Transverse colon (tissue), 4 donors: ENCODE measurements at regions not wholly inside any gene's neighbourhood (a gene's known extent, or its start where the extent isn't known, plus 50 kb on each side); places are given as distances from the start of the nearest gene placed in this dataset.

Experiments
- DNase-seq: peaks from one replicate; pipeline ENCODE4 v3.0.0-alpha.2; 2019
- H3K27ac ChIP-seq, 4 donors: fragments of 200-600 bp; sonication (generic); 2 replicates each; pipeline ENCODE4 v1.5.1; 2016 to 2018; ENCODE audit warnings: inconsistent platforms in 4 of 4
- H3K27me3 ChIP-seq: fragments of 200-600 bp; sonication (generic); 2 replicates; pipeline ENCODE4 v1.5.1; 2017; ENCODE audit warnings: inconsistent platforms
- H3K36me3 ChIP-seq, 4 donors: fragments of 200-600 bp; sonication (generic); 2 replicates each; pipeline ENCODE4 v1.5.1; 2017 to 2019; ENCODE audit warnings: inconsistent platforms in 4 of 4
- H3K4me1 ChIP-seq, 4 donors: fragments of 200-600 bp; sonication (generic); 2 replicates each; pipeline ENCODE4 v1.5.1; 2017 to 2020; ENCODE audit warnings: inconsistent platforms in 4 of 4
- H3K4me3 ChIP-seq, 4 donors: fragments of 200-600 bp; sonication (generic); 1 replicate in 1 of 4; 2 replicates in 3 of 4; pipeline versions ENCODE4 v1.5.1 to v1.6.1; 2017 to 2019; ENCODE audit warnings: inconsistent platforms in 4 of 4
- H3K9me3 ChIP-seq, 2 donors: fragments of 200-600 bp; sonication (generic); 2 replicates each; pipeline ENCODE4 v1.5.1; 2017 to 2019; ENCODE audit warnings: inconsistent platforms in 2 of 2
- EP300 ChIP-seq: sonication (generic); formaldehyde crosslinking; IDR thresholded peaks from one replicate; pipeline ENCODE4 v1.6.1; 2017; ENCODE audit warnings: antibody characterized with exemption, low read depth
- POLR2A ChIP-seq: fragments of 450-650 bp; IDR thresholded peaks from one replicate; pipeline ENCODE4 v1.6.1; 2016; ENCODE audit warnings: antibody characterized with exemption, mild to moderate bottlenecking, moderate library complexity
- POLR2AphosphoS5 ChIP-seq, 3 donors: sonication (generic); formaldehyde crosslinking; IDR thresholded peaks; one replicate each; pipeline ENCODE4 v1.6.1; 2016; ENCODE audit warnings: antibody characterized with exemption in 3 of 3
- WGBS, 2 donors: methylation state at CpG; one replicate each; pipeline ENCODE4 v1.1.5; 2018; ENCODE audit warnings: low coverage in 1 of 2; 5-methylcytosine and 5-hydroxymethylcytosine counted together
- in situ Hi-C, 4 donors: fragments of 200-750 bp; cut with MboI; loops; one replicate each; pipeline versions ENCODE4 v1.15.0 to v1.15.1; 2017; ENCODE audit warnings: low sequenced_read_pairs in 3 of 4, low pct_ligation_motif_present in 1 of 4, low pct_unique_long_range_greater_than_20kb in 1 of 4
- intact Hi-C: fragments of 100-400 bp; cut with DNase I; formaldehyde crosslinking; loops from one replicate; pipeline ENCODE4 v1.15.1; 2023; ENCODE audit warnings: low total_unique reads
- TF ChIP-seq, protein P1 (sequence below), 5 experiments: fragments of 200-600 bp in 3 of 5; fragments of 450-650 bp in 2 of 5; sonication (generic) in 3 of 5; IDR thresholded peaks; 1 replicate in 2 of 5; 2 replicates in 3 of 5; pipeline ENCODE4 v1.5.1; 2016 to 2017; ENCODE audit warnings: antibody characterized with exemption in 5 of 5, inconsistent platforms in 3 of 5, mild to moderate bottlenecking in 2 of 5, moderate library complexity in 1 of 5

GRCh38 chr5:56751572-56752313, 63.6 kb upstream of the MAP3K1 start:
- Histone ChIP-seq H3K4me1 (no peaks in the 10 kb centered on the region), H3K27me3 (no peaks in the 10 kb centered on the region), H3K9me3 (no peaks in the 10 kb centered on the region), H3K36me3 (no peaks in the 10 kb centered on the region), H3K4me3 (no peak overlapping the region), H3K27ac (no peak overlapping the region)
- TF ChIP-seq POLR2AphosphoS5 (IDR thresholded peaks at IDR 0.05): no peak
- TF ChIP-seq POLR2A: no peak
- TF ChIP-seq, protein P1, sequence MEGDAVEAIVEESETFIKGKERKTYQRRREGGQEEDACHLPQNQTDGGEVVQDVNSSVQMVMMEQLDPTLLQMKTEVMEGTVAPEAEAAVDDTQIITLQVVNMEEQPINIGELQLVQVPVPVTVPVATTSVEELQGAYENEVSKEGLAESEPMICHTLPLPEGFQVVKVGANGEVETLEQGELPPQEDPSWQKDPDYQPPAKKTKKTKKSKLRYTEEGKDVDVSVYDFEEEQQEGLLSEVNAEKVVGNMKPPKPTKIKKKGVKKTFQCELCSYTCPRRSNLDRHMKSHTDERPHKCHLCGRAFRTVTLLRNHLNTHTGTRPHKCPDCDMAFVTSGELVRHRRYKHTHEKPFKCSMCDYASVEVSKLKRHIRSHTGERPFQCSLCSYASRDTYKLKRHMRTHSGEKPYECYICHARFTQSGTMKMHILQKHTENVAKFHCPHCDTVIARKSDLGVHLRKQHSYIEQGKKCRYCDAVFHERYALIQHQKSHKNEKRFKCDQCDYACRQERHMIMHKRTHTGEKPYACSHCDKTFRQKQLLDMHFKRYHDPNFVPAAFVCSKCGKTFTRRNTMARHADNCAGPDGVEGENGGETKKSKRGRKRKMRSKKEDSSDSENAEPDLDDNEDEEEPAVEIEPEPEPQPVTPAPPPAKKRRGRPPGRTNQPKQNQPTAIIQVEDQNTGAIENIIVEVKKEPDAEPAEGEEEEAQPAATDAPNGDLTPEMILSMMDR (IDR thresholded peaks at IDR 0.05): no peak
- DNase-seq: no peak
- 69 to 100% methylated on average over 1 to 2 of the region's 2 CpGs for WGBS, 2 donors
- intact Hi-C loops (no loop called here), in situ Hi-C loops (no loop called here)

DNA sequence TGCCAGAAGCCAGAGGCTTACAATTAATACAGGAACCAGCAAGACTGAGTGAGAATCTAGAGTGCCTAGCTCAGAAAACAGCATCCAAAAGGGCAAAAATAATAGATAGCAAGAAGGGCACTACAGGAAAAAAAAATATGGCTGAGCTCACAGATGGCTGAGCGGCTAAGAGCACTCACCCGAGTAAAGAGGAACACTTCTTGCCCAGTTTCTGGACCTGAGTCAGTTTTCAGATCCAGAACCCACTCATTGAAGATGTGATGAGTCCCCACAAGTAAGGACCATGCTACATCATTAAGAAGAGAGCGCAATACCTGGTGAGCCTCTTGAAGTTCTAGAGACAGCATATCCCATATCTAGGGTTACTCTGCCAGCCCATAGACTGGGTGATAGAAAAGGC, 65.5 kb upstream of the MAP3K1 start:
- intact Hi-C loops (no loop called here), in situ Hi-C loops (no loop called here)
- no peak for TF ChIP-seq POLR2A
- TF ChIP-seq, protein P1 (IDR thresholded peaks at IDR 0.05): no peak
- no peak for TF ChIP-seq EP300
- no peak for TF ChIP-seq POLR2AphosphoS5 (IDR thresholded peaks at IDR 0.05)
- DNase-seq: no peak
- Histone ChIP-seq H3K27me3 (no peaks in the 10 kb centered on the region), H3K36me3 (no peaks in the 10 kb centered on the region), H3K4me1 (no peaks in the 10 kb centered on the region), H3K4me3 (no peak overlapping the region), H3K9me3 (no peaks in the 10 kb centered on the region), H3K27ac (no peak overlapping the region)
- 86% methylated on average over 3 of the region's 3 CpGs; no CpG with 5 or more reads in 1 of the 2 donors for WGBS, 2 donors

DNA sequence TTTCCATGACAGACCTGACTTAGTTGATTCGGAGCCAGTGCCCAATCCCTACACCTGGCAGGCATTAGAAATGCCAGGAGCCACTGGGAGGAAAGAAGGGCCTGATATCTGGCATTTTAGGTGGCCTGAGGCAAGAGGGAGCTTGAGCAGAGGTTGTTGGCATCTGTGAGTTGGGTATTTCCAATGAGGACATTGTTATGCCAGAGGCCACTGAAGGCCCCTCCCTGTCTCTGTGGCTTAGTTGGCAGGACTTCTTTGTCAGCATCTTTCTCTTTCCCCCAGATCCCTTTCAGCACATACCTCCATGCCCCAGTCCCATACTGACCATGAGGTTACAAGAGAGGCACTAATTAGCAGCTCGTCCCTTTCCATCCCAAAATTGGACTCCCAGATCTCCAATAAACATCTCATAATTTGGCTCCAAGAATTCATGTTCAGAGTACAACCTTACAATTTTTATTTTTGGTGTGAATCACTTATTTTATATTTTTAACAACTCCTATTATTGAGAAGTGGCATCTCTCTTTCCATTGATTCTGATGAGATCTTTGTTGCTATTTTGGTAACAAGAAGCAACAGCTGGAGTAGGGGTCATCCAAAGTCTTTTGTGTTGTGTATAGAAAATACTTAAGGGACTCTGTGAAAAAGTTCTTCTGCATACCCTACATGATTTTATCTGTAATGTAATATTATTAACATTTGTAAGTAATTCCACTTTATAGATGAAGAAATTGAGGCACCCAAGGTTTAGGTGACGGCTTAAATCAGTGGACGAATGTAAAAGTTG, 68.6 kb upstream of the MAP3K1 start:
- Histone ChIP-seq H3K9me3 (no peaks in the 10 kb centered on the region), H3K27ac (no peak overlapping the region), H3K4me3 (no peak overlapping the region), H3K36me3 (no peaks in the 10 kb centered on the region), H3K27me3 (no peaks in the 10 kb centered on the region), H3K4me1 (no peaks in the 10 kb centered on the region)
- in situ Hi-C loops: no loop called here
- TF ChIP-seq, protein P1 (IDR thresholded peaks at IDR 0.05): no peak
- TF ChIP-seq POLR2AphosphoS5 (IDR thresholded peaks at IDR 0.05): no peak
- no peak for TF ChIP-seq POLR2A
- no peak for TF ChIP-seq EP300
- 90 to 100% methylated on average over 3 to 4 of the region's 4 CpGs for WGBS, 2 donors
- intact Hi-C loops: no loop called here
- DNase-seq: no peak

DNA sequence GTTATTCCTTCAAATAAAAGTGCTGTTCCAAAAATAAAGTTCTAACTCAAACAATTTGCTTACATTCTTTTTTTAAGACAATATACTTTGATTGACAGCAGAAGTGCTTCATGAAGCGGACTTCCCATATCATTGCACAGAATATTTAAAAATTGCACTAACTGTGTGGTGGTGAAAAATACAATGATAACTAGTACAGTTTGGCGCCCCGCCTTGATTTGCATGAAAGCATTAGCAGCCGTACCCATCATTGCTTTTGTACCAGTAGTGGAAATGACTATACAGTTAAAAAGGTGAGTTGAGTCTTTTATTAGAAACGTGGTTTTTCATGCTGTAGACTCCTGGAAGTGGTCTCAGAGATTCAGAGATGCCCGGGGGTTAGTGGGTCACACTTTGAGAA, 69.5 kb upstream of the MAP3K1 start:
- TF ChIP-seq, protein P1 (IDR thresholded peaks at IDR 0.05): no peak
- TF ChIP-seq POLR2AphosphoS5 (IDR thresholded peaks at IDR 0.05) (no peak), EP300 (no peak), POLR2A (no peak)
- in situ Hi-C loops: no loop called here
- H3K27ac ChIP-seq: no peak overlapping the region

More for the DNA sequence above, 69.5 kb upstream of the MAP3K1 start:
- H3K9me3 ChIP-seq: no peaks in the 10 kb centered on the region
- WGBS, 2 donors: 80 to 82% methylated on average over 6 of the region's 6 CpGs
- no peaks in the 10 kb centered on the region for H3K27me3 ChIP-seq
- H3K4me1 ChIP-seq: no peaks in the 10 kb centered on the region
- no peaks in the 10 kb centered on the region for H3K36me3 ChIP-seq
- DNase-seq: no peak
- H3K4me3 ChIP-seq: no peak overlapping the region
- intact Hi-C loops: no loop called here
